H54 (cell line): ENCODE measurements at regions not wholly inside any gene's neighbourhood (a gene's known extent, or its start where the extent isn't known, plus 50 kb on each side); places are given as distances from the start of the nearest gene placed in this dataset.

ENCODE experiments used
- DNase-seq: peaks from one replicate; pipeline ENCODE4 v3.0.0; 2011; ENCODE audit warnings: low spot score, mixed read lengths; ENCODE audit not compliant: insufficient read length
- FAIRE-seq: peaks from 3 replicates; lab custom pipeline; 2011; peaks lifted over from hg19 to GRCh38; lab: Jason Lieb, UNC
- POLR2A ChIP-seq: IDR thresholded peaks from 2 replicates; pipeline ENCODE4 v1.6.1; 2011; ENCODE audit warnings: low read depth, mild to moderate bottlenecking, low read length

- no peak for DNase-seq
- no peak for FAIRE-seq
- TF ChIP-seq POLR2A = no peak
Measured at GRCh38 chr4:54548831-54549460, 108.8 kb upstream of the KIT start.

GRCh38 chr4:54550395-54551171 is 107.2 kb upstream of the KIT start:
- no peak for TF ChIP-seq POLR2A
- DNase-seq (no peak), FAIRE-seq (no peak)

- no peak for FAIRE-seq
- DNase-seq = no peak
- TF ChIP-seq POLR2A = no peak
Measured at GRCh38 chr4:54553001-54553400, 104.8 kb upstream of the KIT start.

DNA sequence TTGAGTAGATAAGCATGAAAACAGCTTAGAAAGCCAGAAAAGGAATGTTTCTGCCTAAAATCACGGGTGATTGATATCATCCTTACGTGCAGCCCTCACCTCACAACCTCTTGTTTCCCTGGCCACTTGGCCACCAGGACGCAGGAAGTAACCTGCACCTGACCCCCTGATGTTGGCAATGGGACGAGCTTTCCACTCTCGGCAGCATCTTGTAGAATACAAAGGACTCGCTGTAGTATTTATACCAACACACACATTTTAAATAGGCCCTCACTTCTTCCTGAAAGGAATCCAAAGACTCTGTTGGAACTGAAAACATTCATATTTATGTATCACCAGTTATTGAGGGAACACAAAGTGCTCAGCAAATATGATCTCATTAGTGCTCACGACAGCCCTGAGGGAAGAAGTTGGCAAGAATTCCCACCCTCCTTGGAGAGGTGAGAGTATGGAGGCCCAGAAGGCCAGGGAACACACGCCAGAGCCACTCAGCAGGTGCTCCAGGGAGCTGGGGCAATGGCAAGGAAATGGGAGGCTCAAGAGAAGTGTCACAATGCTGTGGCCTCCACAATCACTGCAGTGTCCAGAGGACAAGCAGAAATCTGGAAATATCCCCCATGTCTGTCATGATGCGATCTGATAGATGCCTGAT is 103.3 kb upstream of the KIT start:
- no peak for TF ChIP-seq POLR2A
- DNase-seq (no peak), FAIRE-seq (no peak)

DNA sequence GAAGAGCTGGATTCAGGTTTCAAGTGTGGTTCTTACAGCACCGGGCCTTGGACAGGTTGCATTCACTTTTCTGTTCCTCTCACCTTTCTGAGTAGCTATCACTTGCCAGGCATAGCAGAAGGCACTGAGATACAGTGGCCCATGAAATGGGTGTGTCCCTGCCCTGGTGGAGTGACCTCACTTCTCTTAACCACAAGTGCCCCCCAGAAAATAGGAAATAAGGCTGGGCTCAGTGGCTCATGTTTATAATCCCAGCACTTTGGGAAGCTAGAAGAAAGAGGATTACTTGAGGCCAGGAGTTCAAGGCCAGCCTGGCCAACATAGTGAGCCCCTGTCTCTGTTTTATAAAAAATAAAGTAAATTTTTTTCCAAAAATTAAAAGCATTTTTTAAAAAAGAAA is 101.7 kb upstream of the KIT start:
- no peak for FAIRE-seq
- no peak for DNase-seq
- no peak for TF ChIP-seq POLR2A

DNA sequence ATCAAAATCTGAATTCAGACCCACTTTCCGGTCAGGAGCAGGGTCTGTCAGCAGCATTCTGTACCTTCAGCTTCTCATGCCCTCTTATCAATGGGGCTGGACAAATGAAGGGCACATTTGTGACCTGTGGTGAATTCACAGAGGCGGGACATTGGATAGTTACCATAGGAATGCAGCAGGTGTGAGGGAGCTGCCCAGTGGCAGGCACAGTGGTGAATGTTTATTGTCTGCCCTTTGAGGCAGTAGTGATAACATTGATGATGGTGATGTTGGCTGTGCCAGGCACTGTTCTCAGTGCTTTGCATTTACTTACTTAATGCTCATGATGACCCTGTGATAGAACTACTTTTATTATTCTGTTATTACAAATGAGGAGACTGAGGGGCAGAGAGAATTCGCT is 101.2 kb upstream of the KIT start:
- FAIRE-seq (no peak), DNase-seq (no peak)
- no peak for TF ChIP-seq POLR2A

GRCh38 chr4:54558889-54559677 is 98.7 kb upstream of the KIT start:
- no peak for FAIRE-seq
- no peak for TF ChIP-seq POLR2A

DNA sequence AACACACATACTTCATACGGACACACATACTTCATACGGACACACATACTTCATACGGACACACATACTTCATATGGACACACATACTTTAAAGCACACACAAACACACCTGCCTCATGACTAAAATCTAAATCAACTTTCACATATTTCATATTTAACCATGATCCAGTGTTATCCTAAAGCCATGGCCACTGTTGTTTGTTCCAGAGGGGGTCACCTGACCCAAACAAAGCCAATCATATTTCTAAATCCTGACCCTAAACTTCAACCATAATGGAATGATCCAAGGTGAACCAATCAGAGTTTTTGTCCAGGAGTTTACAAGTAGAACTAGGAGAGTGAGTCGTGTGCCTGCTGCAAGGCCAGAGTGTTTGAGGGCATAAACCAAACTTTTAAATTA is 97.2 kb upstream of the KIT start:
- no peak for DNase-seq
- no peak for TF ChIP-seq POLR2A
- FAIRE-seq = no peak

More at GRCh38 chr4:54558889-54559677, 98.7 kb upstream of the KIT start:
- DNase-seq = no peak

- DNase-seq (no peak), FAIRE-seq (no peak)
- no peak for TF ChIP-seq POLR2A
Measured at GRCh38 chr4:54561940-54562339, 95.8 kb upstream of the KIT start.

GRCh38 chr4:54566608-54567007 is 91.1 kb upstream of the KIT start:
- FAIRE-seq (no peak), DNase-seq (no peak)
- TF ChIP-seq POLR2A = no peak

GRCh38 chr4:54567327-54567726 is 90.4 kb upstream of the KIT start:
- DNase-seq (no peak), FAIRE-seq (no peak)
- TF ChIP-seq POLR2A = no peak

DNA sequence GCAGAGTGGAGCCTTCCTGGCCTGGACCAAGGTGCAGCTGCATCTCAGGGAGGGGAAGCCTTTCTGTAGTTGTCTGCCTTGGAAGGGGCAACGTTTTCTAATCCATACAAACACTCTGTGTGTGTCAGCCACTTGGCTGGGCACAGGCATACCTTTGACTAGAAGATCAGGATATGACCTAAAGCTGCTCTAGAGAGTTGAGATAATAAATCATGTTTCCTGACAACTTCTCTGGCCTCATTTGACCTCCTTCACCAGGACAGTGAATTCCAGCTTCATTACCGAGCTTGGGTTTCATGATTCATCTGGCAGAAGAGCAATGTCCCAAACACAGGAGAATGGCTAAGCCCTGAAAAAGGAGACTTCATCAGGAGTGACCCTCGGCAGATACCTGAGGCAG is 89.6 kb upstream of the KIT start:
- FAIRE-seq (peak; percentile 52), DNase-seq (peak; percentile 38)
- no peak for TF ChIP-seq POLR2A

GRCh38 chr4:54570822-54571221 is 86.9 kb upstream of the KIT start:
- TF ChIP-seq POLR2A = no peak
- FAIRE-seq (no peak), DNase-seq (no peak)
